ENCODE measurements at regions not wholly inside any gene's neighbourhood (a gene's known extent, or its start where the extent isn't known, plus 50 kb on each side); places are given as distances from the start of the nearest gene placed in this dataset.

DNA sequence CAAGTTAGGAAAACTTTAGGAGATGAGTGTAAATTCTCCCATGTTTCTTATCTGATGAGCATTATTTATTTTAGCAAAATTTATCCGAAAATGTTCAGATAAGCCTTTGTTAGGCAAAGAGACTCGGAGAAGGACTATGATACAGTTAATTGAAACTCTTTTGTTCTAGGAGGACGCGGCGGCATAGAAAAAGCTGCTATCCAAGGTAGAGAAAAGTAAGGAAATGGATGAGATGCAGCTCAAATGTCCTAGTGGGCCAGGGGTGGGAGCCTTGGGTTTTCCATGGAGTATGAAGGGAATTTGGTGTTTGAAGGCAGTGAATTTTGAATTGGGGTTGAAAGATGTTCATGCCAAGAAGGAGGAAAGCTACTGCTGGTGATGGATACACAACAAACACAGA, 1504.5 kb downstream of the AACS start:
- TF ChIP-seq, protein P1, sequence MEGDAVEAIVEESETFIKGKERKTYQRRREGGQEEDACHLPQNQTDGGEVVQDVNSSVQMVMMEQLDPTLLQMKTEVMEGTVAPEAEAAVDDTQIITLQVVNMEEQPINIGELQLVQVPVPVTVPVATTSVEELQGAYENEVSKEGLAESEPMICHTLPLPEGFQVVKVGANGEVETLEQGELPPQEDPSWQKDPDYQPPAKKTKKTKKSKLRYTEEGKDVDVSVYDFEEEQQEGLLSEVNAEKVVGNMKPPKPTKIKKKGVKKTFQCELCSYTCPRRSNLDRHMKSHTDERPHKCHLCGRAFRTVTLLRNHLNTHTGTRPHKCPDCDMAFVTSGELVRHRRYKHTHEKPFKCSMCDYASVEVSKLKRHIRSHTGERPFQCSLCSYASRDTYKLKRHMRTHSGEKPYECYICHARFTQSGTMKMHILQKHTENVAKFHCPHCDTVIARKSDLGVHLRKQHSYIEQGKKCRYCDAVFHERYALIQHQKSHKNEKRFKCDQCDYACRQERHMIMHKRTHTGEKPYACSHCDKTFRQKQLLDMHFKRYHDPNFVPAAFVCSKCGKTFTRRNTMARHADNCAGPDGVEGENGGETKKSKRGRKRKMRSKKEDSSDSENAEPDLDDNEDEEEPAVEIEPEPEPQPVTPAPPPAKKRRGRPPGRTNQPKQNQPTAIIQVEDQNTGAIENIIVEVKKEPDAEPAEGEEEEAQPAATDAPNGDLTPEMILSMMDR (IDR thresholded peaks at IDR 0.05), result no peak
- no peak for TF ChIP-seq ZFX (IDR thresholded peaks at IDR 0.05; ENCODE audit: borderline replicate concordance)
- H3K27ac ChIP-seq, result no peak overlapping the region

DNA sequence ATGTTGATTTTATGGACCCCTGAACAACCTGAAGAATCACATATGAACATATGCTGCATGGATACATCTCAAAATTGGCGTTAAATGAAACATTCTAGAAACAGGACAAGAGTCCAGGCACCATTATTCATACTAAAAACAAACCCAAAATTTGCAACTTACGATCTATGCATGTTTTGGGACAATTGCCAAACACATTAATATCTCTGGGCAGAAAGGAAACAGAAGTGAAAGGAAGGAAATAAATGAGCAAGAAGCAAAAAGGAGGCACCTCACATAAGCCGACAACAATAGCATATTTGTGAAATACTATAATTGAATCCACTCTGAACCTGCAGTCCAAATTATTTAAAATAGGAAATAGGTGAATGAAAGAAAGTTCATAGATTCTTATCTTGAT, 1505.3 kb downstream of the AACS start:
- H3K27ac ChIP-seq, result no peak overlapping the region
- no peak for TF ChIP-seq ZFX (IDR thresholded peaks at IDR 0.05; ENCODE audit: borderline replicate concordance)
- TF ChIP-seq, protein P1 (IDR thresholded peaks at IDR 0.05), result no peak

DNA sequence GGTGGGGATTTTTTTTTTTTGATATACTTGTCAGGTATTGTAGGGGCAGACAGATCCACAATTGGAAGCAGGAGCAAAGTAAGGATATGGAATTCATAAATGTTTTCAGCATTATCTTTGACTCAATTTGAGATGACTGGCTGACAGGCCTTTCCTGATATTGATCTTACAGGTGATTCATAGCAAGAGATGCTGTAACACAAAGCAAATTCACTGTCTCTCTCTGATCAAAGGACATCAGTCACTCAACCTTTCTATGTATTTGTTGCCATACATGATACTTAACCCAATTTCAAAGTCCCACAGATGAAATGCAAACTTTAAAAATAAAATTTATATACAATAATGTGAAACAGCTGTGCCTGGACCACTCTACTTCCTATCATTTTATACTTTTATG, 1506.9 kb downstream of the AACS start:
- no peak overlapping the region for H3K27ac ChIP-seq
- TF ChIP-seq, protein P1 (IDR thresholded peaks at IDR 0.05), result no peak
- TF ChIP-seq ZFX (IDR thresholded peaks at IDR 0.05; ENCODE audit: borderline replicate concordance), result no peak

DNA sequence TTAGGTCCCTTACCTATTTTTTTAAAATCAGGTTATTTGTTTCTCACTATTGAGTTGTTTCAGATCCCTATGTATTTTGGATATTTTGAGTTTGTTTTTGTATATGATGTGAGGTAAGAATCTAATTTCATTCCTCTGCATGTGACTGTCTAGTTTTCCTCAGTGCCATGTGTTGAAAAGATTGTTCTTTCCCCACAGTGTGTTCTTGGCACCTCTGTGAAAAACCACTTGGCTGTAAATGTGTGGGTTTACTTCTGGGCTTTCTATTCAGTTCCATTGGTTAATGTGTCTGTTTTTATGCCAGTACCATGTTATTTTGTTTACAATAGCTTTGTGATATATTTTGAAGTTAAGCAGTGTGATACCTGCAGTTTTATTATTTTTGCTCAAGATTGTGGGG, 1516.4 kb downstream of the AACS start:
- H3K27ac ChIP-seq, result no peak overlapping the region
- TF ChIP-seq, protein P1 (IDR thresholded peaks at IDR 0.05), result no peak
- no peak for TF ChIP-seq ZFX (IDR thresholded peaks at IDR 0.05; ENCODE audit: borderline replicate concordance)

DNA sequence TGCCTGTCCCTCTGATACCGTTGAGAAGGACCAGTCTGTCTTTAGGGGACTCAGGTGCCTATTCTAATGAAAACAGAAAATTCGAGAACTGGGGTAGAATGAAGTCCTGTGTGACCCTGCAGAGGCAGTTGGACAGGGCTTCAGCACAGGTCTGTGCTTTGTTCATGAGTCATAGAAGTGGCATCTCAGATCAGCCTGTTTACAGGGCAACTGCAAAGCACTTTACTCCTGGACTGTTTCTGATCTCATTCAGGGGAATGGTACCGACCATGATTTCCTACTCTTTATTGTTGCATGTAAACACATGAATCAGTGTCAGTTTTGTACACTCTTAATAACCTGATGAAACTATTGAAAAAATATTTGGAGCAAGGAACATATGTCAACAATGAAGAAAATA, 1517.0 kb downstream of the AACS start:
- no peak for TF ChIP-seq ZFX (IDR thresholded peaks at IDR 0.05; ENCODE audit: borderline replicate concordance)
- TF ChIP-seq, protein P1 (IDR thresholded peaks at IDR 0.05), result no peak
- no peak overlapping the region for H3K27ac ChIP-seq

DNA sequence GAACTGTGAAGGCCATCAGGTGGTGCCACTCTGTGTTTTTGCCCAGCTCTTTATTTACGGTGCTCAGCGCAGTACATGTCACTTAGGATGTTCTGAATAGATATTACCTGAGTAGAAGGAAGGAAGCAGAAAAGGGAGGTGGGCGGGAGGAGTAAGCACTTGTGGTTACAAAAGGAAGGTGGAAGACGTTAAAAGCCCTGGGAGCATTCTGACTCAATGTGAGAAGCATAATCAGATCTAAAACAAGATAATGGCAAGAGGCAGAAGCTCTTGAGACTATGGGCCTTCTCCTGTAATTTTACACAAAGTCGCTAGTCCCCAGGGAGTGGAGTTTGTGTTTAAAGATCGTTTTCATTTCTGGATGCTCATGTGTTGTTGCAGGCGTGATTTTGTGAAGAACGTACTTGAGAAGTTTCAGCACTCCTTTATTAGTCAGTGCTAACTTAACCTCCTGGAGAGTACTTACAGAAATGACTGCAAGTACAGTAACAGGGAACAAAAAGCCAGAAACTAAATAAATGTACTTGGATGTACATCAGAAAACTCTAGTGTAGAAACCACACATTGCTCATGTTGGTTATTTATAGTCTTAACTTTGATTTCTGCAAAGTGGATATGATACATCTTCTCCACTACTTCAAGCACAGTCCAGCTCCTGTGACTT, 1523.5 kb downstream of the AACS start:
- H3K27ac ChIP-seq, result no peak overlapping the region
- TF ChIP-seq, protein P1 (IDR thresholded peaks at IDR 0.05), result no peak

DNA sequence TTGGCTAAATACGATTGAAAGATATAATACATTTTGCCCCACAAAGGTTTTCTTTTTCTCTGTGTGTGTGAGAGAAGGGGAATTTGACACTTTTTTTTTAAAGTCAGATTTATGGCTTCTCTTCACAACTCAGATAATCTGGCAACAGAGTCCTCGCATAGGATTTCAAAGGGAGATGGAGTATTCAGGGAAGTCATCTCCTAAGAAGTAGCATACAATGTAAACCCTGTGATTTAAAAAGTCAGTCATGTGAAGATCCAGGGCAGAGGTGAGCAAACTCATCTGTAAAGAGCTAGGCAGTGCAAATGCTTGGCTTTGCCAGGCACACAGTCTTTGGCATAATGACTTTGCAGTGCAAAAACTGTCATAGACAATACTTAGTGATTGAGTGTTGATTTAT, 1526.3 kb downstream of the AACS start:
- TF ChIP-seq, protein P1 (IDR thresholded peaks at IDR 0.05), result no peak
- TF ChIP-seq ZFX (IDR thresholded peaks at IDR 0.05; ENCODE audit: borderline replicate concordance), result no peak
- no peak overlapping the region for H3K27ac ChIP-seq
